GM21515 (cell line): ENCODE measurements at regions not wholly inside any gene's neighbourhood (a gene's known extent, or its start where the extent isn't known, plus 50 kb on each side); places are given as distances from the start of the nearest gene placed in this dataset.
"Not testable (repeated sequence)": the region's sequence is repeated elsewhere in the genome, so short reads cannot be mapped to it uniquely, and the experiment has no call there.

Experiments used
- ATAC-seq: cut with Tn5 transposase; IDR thresholded peaks from one replicate; pipeline ENCODE4 v1.9.1; 2021; ENCODE audit not compliant: unreplicated experiment

DNA sequence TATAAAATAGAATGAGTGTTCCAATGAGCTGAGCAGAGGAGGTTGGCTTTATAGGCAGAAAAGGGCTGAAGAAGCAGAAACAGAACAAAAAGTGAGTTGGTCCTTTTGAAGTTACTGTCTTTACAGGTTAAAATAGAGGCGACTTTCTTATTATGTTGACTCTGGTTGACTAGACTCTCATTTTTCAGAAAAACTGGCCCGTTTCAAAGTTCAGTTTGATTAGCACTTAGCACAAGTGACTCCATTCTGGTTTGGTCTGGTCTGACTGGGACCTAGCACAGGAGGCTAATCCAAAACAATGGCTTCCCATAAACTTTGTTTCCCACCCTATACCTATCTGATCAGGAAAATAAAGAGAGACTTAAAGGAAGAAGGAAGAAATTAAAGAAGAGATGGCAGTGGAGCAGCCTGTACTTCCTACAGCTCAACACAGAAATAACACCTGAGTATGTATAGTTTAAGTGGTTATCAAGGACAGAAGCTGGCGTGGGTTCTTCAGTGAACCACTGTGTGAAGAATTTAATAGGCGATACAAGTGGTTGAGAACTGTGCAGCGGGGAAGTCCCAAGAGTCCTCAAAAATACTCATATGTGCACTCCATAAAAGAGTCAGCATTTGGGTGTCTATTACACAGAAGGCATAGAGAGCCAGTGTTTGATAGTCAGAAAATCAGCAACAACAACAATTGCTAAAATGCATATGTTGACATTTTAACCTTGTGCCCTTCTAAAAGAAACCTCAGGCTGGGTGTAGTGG, 554.8 kb upstream of the HTR2C start:
- no peak for ATAC-seq

DNA sequence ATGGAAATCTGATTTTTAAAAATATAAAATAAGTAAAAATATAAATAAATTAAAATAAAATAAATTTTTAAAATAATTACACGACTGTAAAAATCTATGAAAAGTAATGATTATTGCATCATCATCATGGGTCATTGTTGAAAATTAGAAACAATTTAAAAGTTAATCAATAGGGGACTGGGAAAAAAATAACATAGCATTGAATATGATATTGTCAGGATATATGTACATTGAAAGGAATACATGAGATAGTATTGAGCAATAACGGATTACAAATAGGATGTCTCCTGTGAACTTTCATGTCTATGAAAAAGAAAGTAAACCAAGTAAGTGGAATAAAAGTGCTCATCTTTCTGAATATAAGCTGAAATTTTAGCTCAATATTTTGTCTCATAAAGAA, 566.8 kb upstream of the HTR2C start:
- no peak for ATAC-seq

DNA sequence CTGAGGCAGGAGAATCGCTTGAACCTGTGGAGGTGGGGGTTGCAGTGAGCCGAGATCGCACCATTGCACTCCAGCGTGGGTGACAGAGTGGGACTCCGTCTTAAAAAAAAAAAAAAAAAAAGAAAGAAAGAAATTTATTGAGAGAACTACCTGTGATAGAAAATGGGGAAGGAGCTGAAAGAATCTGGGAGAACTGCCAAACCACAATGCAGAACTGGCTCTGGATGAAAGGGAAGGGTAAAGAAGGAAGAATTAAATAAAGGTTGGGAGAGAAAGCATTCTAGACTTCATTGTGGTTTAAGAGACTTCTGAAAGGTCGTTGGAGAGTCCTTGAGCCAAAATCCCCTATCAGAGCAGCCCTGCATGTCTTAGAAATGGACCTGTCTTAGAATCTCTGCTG, 567.9 kb upstream of the HTR2C start:
- ATAC-seq: no peak

DNA sequence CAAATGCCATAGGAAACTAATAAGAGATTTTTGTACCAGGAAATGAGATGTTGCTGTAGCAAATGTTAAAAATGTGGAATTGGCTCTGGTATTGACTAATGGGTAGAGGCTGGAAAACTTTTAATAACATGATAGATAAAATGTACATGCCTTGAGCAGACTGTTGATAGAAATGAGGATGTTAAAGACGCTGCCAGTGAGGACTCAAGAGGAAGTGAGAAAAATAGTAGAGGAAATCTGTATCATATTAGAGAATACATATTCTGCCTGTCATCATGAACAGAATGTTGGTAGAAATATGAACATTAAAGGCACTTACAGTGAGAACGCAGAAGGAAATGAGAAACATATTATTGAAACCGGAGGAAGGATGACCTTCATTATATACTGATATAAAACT, 577.2 kb upstream of the HTR2C start:
- ATAC-seq: no peak

DNA sequence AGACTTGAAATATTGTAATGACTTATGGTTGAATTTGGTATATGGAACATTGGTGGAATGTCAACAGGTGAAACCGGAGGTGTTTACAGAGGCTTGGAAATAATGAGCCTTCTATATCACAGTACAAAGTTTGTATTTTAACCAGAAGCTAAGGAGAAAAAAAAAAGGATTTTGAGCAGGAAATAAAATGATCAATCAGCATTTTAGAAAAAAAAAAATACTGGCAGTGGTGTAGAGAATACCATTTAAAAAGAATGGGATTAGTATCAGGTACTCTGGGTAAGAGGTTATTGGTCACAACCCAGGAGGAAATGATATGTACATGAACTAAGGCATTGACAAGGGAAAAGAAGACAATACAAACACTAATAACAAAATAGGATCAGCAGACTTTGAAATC, 587.1 kb upstream of the HTR2C start:
- no peak for ATAC-seq

DNA sequence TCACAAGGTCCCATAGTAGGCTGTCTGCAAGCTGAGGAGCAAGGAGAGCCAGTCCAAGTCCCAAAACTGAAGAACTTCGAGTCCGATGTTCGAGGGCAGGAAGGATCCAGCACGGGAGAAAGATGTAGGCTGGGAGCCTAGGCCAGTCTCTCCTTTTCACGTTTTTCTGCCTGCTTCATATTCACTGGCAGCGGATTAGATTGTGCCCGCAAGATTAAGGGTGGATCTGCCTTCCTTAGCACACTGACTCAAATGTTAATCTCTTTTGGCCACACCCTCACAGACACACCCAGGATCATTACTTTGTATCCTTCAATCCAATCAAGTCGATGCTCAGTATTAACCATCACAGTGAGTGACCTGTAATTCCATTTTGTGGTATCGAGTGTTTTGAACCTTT, 592.2 kb upstream of the HTR2C start:
- ATAC-seq: not testable (repeated sequence)

DNA sequence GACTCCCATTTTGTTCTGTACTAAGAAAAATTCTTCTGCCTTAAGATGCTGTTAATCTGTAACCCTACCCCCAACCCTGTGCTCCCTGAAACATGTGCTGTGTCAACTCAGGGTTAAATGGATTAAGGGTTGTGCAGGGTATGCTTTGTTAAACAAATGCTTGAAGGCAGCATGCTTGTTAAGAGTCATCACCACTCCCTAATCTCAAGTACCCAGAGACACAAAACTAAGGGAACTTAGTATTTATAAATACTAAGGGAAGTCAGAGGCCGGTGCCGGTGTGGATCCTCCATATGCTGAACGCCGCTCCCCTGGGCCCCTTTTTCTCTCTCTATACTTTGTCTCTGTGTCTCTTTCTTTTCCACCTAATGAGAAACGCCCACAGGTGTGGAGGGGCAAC, 593.2 kb upstream of the HTR2C start:
- not testable (repeated sequence) for ATAC-seq

DNA sequence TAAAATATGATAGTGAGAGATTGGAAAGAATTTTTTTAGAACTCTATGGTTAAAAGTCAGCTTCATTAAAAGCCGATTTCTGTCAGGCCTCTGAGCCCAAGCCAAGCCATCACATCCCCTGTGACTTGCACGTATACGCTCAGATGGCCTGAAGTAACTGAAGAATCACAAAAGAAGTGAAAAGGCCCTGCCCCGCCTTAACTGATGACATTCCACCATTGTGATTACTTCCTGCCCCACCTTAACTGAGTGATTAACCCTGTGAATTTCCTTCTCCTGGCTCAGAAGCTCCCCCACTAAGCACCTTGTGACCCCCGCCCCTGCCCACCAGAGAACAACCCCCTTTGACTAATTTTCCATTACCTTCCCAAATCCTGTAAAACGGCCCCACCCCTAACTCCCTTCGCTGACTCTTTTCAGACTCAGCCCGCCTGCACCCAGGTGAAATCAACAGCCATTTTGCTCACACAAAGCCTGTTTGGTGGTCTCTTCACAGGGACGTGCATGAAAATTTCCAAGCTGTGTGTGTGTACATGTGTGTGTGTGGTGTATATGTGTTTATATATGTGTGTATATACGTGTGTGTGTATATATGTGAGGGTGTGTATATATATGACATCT, 595.5 kb upstream of the HTR2C start:
- ATAC-seq: not testable (repeated sequence)

DNA sequence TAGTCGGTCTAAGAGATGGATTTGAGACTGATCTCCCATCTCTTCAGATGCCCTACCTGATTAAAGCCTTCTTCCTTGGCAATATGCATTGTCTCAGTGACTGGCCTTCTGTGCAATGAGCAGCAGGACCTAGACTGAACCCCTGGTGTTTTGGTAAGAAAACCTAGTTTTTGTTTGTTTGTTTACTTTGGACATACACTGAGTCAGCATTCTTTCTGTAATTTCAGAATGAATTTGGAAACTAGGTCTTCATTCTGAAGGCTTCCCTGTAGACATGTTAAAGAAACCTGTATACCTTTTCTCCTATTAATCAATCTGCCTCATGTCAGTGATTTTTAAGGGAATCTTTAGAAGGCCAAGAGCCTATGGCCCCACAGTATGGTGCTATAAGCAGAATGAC, 597.5 kb upstream of the HTR2C start:
- no peak for ATAC-seq

DNA sequence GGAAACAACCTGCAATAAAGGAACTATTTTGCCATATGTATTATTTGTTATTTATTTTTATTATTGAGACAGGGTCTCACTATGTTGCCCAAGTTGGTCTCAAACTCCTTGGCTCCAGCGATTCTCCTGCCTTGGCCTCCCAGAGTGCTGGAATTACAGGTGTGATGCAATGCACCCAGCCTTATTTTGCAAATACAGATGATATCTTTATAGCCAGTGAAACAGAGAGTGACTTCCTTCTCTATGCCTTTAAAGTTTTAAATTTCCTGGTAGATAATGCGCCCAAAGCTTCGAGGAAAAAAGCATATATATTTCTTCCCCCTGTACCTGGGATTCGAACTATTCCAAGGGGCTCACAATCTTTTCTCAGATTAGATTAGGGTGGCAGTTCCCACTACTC, 601.1 kb upstream of the HTR2C start:
- ATAC-seq: no peak

DNA sequence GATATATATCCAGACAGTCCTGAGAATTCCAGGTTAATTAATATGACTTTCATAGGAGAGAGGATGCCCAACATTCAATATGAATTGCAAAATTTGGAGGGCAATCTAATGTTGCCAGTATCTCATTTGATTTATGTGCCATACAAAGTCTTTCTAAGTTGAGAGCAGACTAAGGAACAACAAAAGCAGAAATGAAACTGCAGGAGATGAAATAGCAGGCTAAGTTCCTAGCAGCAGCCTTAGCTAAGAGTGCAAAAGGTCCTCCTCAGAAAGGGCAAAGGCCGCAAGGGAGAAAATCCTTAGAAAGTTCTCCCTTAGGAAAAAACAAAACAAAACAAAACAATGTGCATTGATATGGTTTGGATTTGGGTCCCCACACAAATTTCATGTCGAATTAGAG, 602.9 kb upstream of the HTR2C start:
- ATAC-seq: no peak

DNA sequence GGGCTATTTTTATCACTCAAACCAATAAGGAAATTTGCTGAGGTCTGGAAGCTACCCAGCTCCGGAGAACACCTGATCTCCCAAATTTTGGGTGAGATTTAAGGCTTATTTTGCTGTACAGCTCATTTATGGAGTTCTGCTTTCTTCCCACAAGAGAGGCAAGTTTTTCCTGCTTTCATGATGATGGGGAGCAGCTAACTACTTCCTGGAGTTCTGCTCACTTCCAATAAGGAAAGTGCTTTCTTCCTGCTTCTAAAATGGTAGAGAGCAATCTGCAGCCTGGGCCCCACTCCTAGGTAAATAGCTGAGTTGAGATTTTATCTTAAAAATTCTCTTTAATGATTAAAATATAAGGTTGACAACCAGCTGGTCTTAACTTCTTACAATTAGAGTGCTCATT, 606.0 kb upstream of the HTR2C start:
- ATAC-seq: no peak

DNA sequence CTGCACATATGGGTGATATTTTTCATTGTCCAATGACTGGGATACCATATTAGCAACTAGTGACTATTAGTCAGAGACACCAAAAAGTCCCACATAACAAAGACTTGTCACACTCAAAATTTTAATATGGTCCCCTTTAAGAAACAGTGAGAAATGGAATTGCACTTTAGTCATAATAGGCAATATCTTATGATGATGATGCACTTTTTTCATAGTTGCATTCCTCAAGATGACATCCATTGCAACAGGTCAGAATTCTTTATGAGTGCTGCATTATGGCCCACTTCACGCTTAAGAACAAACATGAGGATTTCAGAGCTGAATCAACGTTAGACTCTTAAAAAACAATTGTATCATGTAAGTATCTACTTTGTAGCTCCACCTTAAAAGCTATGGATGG, 608.4 kb upstream of the HTR2C start:
- no peak for ATAC-seq

DNA sequence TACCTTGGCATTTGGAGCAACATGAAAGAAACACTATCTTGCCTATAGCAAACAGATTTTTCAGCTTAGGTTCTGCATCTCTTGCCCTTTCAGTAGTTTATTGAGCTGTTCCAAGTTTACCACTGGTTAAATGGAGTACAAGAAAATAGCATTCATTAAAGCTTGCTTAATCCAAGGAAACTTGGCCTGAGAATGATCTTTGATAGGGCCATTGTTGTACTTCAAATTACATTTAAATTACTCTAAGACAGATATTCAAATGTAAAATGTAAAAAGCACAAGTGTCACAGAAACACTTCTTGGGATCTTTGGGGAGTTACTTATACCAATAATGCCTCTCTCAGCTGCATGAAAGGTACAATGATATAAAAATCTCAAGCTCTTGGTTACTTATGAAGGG, 609.0 kb upstream of the HTR2C start:
- ATAC-seq: no peak

DNA sequence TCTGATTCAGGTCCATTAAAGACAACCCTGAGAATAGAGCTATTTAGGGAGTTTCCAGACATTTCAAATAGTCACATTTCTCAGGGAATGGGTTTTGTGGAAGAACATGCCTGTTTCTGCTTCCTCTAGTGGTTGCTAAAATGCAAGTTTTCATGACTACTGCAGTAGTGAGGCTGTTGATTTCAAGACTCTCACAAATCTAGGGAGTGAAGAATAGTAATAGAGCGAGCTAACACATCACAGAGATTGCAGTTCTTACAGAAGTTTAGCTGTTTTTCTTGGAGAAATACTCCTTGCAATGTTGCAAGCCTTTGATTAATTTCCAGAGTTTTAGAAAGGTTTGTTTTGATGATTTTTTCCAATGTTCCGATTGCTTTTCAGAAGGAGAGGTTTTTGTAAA, 610.2 kb upstream of the HTR2C start:
- no peak for ATAC-seq

DNA sequence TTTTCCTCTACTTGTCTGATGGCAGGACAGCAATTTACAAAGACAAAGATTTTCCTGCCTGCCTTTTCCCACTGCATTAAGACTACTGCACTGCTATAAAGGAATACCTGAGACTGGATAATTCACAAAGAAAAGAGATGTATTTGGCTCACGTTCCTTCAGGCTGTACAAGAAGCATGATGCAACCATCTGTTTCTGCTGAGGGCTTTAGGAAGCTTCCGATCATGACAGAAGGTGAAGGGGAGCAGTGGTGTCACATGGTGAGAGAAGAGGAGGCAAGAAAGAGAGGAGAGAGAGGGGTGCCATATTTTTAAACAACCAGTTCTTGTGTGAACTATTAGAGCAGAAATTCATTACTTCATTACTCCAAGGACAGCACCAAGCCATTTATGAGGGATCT, 617.1 kb upstream of the HTR2C start:
- ATAC-seq: no peak

DNA sequence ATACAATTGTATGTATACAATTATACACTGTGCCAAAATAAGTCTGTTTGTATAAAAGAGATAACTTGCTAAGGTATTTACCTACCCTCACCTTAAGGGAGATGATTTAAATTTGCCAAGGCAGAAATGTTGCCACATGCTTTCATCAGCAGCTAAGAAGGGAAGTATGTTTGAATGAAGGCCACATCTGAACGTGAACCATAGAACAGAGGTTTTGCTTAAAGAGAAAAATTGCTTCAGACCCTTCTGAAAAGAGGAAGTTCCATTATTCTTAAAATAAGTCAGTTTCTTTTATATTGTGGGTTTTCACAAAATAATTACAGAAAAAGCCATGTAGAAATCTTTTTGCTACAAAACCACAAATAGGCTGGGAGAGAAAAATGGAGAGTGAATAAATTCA, 621.5 kb upstream of the HTR2C start:
- ATAC-seq: no peak

DNA sequence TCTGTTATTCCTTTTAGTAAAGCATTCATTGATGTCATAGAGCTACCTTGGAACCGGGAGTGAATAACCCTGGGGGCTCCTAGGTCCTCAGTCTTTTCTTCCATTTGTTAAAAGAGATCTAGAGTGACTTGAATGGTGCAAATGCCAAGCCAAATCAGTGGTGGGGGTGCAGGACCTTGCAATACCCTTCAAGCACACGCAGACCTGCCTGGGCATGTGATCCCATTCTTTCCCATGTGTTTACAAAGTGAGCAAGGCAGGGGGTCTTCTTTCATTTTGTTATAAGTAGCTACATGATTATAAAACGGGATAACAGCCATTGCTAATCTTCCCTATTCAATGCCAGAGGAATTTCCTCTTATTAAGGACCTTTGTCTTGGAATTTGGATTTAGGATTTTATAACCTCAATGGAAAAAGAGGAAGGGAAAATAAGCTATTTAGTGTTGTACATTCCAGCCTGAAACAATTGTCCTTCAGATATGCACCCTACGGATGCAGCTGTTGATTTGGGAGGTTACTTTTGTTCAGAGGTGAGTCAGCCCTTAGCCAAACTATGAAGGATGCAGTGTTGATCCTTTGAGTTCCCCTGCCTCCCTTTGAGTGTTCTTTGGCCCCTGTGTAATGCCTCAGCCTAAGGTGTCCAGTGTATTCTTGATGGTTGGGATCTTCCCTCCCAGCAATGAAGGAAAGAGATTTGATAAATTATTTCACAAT, 623.8 kb upstream of the HTR2C start:
- ATAC-seq: no peak

DNA sequence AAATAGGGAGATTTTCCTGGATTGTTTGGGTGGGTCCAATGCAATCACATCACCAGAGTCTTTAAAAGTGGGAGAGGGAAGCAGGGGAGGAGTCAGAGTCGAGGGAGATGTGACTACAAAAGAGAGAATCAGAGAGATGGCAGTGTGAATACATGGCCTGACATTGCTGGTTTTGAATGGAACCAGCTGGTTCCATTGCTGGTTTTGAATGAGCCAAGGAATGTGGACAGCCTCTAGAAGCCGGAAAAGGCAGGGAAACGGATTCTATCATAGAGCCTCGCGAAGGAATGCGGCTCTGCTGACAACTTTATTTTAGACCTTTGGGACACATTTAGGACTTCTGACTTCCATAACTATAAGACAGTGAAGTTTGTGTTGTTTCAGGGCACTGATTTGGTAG, 627.0 kb upstream of the HTR2C start:
- no peak for ATAC-seq

DNA sequence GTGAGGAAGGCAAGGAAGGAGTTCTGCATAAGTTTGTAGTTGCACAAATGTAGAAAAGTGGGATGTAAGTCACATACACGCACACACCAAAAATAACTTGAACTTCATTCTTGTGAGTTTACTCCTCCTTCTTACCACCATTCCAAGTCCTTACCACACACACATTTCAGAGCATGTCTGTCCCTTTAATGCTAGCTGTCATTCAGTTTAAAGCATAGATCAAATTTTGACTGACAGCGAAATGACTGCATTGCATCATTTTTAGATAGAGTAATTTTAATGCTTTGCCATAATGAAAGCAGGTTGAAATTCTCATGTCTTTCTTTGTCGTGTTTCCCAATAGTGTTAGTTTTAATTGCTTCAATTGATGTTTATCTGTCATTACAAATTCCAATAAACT, 629.6 kb upstream of the HTR2C start:
- ATAC-seq: no peak

DNA sequence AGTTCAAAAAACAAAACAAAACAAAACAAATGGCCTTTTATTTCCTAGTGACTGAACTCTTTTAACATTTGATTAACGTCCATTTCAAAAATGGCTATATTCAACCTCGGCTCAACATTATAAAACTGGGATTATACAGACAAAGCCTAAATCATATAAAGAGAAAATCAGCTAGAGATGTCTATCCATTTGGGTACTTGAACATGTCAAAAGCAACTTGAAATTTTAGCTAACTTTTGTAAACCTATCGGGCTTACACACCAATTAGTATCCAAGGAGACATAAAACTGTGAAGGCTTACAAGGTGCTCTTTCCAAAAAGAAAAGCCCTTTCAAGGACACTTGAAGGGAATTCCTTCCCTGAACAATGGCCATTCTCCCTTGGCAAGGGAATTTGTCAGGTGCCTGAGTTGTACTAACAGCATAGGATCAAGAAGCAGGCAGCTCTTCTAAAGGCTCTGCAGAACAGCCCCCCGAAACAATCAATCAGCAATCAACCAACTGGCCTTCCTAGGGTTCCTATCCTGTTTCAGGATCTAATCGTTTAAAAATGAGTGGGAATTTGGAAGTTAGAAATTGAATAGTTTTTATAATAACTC, 633.7 kb upstream of the HTR2C start:
- no peak for ATAC-seq

DNA sequence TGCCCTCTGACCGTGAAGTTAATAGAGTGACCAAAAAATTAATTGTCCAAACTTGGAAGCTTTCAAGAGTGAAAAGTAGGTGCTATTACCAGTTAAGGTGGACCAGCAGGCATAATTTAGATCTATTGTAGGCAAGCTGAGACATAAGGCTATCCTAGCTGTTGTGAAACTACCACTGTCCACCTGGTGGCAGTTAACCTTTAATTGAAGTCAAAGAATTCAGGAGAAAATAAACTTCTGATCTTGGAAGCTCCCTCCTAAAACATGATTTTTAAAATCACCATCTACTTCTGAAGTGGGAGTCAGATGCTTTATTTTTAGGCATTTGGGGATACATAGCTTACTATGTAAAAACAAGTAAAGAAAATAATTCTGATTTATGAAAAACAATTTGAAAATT, 636.3 kb upstream of the HTR2C start:
- ATAC-seq: no peak
